Breast epithelium (tissue), 3 donors: ENCODE measurements at regions not wholly inside any gene's neighbourhood (a gene's known extent, or its start where the extent isn't known, plus 50 kb on each side); places are given as distances from the start of the nearest gene placed in this dataset.

Source experiments
- POLR2AphosphoS5 ChIP-seq, 3 donors: sonication (generic); formaldehyde crosslinking; IDR thresholded peaks; one replicate each; pipeline ENCODE4 v1.6.1; 2017; ENCODE audit warnings: antibody characterized with exemption in 3 of 3
- TF ChIP-seq, protein P1 (sequence below), 3 donors: fragments of 450-650 bp; IDR thresholded peaks; one replicate each; pipeline ENCODE4 v1.5.1; 2016 to 2017; ENCODE audit warnings: antibody characterized with exemption in 3 of 3, mild to moderate bottlenecking in 3 of 3, moderate library complexity in 3 of 3

DNA sequence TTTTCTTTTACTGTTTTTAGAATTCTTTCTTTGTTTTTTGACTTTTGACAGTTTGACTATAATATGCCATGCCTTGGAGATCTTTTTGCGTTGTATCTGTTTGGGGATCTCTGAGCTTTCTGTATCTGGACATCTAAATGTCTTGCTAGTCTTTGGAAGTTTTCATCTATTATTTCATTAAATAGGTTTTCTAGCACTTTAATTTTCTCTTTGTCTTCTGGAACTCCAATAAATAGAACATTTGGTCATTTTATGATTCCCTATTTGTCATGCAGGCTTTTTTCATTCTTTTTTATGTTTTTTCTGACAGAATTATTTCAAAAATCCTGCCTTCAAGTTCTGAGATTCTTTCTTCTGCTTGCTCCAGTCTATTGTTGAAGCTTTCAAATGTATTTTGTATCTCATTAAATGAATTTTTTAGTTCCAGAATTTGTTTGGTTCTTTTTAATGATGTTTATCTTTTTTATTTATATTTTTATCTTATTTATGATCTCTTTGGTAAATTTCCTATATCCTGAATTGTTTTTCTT lies 201.4 kb downstream of the CHD9NB start:
- TF ChIP-seq, protein P1, sequence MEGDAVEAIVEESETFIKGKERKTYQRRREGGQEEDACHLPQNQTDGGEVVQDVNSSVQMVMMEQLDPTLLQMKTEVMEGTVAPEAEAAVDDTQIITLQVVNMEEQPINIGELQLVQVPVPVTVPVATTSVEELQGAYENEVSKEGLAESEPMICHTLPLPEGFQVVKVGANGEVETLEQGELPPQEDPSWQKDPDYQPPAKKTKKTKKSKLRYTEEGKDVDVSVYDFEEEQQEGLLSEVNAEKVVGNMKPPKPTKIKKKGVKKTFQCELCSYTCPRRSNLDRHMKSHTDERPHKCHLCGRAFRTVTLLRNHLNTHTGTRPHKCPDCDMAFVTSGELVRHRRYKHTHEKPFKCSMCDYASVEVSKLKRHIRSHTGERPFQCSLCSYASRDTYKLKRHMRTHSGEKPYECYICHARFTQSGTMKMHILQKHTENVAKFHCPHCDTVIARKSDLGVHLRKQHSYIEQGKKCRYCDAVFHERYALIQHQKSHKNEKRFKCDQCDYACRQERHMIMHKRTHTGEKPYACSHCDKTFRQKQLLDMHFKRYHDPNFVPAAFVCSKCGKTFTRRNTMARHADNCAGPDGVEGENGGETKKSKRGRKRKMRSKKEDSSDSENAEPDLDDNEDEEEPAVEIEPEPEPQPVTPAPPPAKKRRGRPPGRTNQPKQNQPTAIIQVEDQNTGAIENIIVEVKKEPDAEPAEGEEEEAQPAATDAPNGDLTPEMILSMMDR (IDR thresholded peaks at IDR 0.05) = no peak
- no peak for TF ChIP-seq POLR2AphosphoS5 (IDR thresholded peaks at IDR 0.05)
